ENCODE measurements at regions not wholly inside any gene's neighbourhood (a gene's known extent, or its start where the extent isn't known, plus 50 kb on each side); places are given as distances from the start of the nearest gene placed in this dataset.
"Not testable (repeated sequence)": the region's sequence is repeated elsewhere in the genome, so short reads cannot be mapped to it uniquely, and the experiment has no call there.

DNA sequence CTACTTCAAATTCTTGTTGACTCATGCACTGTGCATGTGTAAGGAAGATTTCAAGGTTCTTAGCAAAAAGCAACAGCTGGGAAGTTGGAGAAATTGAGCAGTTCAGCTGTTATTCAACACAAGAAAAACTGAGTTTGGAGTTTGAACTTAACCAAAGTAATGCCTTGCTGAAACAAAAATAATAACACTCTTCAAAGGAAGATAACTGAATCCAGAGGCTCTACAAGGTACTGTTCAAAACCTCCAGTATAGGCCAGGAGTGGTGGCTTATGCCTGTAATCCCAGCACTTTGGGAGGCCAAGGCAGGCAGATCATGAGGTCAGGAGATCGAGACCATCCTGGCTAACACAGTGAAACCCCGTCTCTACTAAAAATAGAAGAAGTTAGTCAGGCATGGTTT lies 58.8 kb upstream of the SMIM23 start:
- DNase-seq: not testable (repeated sequence)

DNA sequence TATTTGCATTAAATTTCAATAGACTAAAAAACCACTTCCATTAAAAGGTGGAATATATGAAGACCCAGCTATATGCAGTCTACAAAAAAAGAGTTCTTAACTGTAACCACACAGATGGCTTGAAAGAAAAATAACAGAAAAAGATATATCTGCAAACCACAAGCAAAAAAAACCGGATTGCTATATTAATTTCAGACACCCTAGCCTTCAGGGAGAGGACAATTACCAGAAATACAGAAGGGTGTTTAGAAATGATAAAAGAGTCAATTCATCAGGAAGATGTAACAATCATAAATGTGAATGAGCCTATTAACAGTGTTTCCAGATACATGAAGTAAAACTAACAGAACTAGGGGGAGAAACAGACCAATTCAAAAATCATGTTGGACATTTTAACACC lies 56.9 kb upstream of the SMIM23 start:
- DNase-seq: no peak
